ENCODE measurements at regions not wholly inside any gene's neighbourhood (a gene's known extent, or its start where the extent isn't known, plus 50 kb on each side); places are given as distances from the start of the nearest gene placed in this dataset.

GRCh38 chr9:134214386-134214765 is 50.0 kb upstream of the RNU6ATAC start:
- DNase-seq (ENCODE audit: low read depth in 1 of 2, low spot score in 1 of 2), result no peak

- no peak for DNase-seq (ENCODE audit: low read depth in 1 of 2, low spot score in 1 of 2)
Observed at GRCh38 chr9:134214766-134215419, 50.5 kb upstream of the RNU6ATAC start.

- no peak for DNase-seq (ENCODE audit: low read depth in 1 of 2, low spot score in 1 of 2)
Observed at GRCh38 chr9:134215420-134215698, 51.0 kb upstream of the RNU6ATAC start.

GRCh38 chr9:134215699-134216448 is 51.5 kb upstream of the RNU6ATAC start:
- no peak for DNase-seq (ENCODE audit: low read depth in 1 of 2, low spot score in 1 of 2)

- no peak for DNase-seq (ENCODE audit: low read depth in 1 of 2, low spot score in 1 of 2)
Observed at GRCh38 chr9:134216449-134216951, 52.1 kb upstream of the RNU6ATAC start.

GRCh38 chr9:134216961-134217360 is 52.6 kb upstream of the RNU6ATAC start:
- DNase-seq (ENCODE audit: low read depth in 1 of 2, low spot score in 1 of 2), result no peak

- DNase-seq (ENCODE audit: low read depth in 1 of 2, low spot score in 1 of 2), result no peak
Observed at GRCh38 chr9:134217431-134218210, 53.3 kb upstream of the RNU6ATAC start.

GRCh38 chr9:134218230-134218629 is 53.9 kb upstream of the RNU6ATAC start:
- DNase-seq (ENCODE audit: low read depth in 1 of 2, low spot score in 1 of 2), result no peak

GRCh38 chr9:134219646-134220060 is 55.3 kb upstream of the RNU6ATAC start:
- no peak for DNase-seq (ENCODE audit: low read depth in 1 of 2, low spot score in 1 of 2)

GRCh38 chr9:134220311-134220710 is 55.9 kb upstream of the RNU6ATAC start:
- DNase-seq (ENCODE audit: low read depth in 1 of 2, low spot score in 1 of 2), result no peak

- DNase-seq (ENCODE audit: low read depth in 1 of 2, low spot score in 1 of 2), result no peak
Observed at GRCh38 chr9:134221273-134222017, 57.1 kb upstream of the RNU6ATAC start.

GRCh38 chr9:134222018-134222573 is 57.7 kb upstream of the RNU6ATAC start:
- DNase-seq (ENCODE audit: low read depth in 1 of 2, low spot score in 1 of 2), result no peak

- no peak for DNase-seq (ENCODE audit: low read depth in 1 of 2, low spot score in 1 of 2)
Observed at GRCh38 chr9:134223091-134223490, 58.7 kb upstream of the RNU6ATAC start.

- no peak for DNase-seq (ENCODE audit: low read depth in 1 of 2, low spot score in 1 of 2)
Observed at GRCh38 chr9:134223591-134224122, 59.3 kb upstream of the RNU6ATAC start.

GRCh38 chr9:134224127-134224526 is 59.8 kb upstream of the RNU6ATAC start:
- no peak for DNase-seq (ENCODE audit: low read depth in 1 of 2, low spot score in 1 of 2)

- no peak for DNase-seq (ENCODE audit: low read depth in 1 of 2, low spot score in 1 of 2)
Observed at GRCh38 chr9:134224567-134225093, 60.3 kb upstream of the RNU6ATAC start.

GRCh38 chr9:134225186-134225585 is 60.8 kb upstream of the RNU6ATAC start:
- DNase-seq (ENCODE audit: low read depth in 1 of 2, low spot score in 1 of 2), result no peak

- no peak for DNase-seq (ENCODE audit: low read depth in 1 of 2, low spot score in 1 of 2)
Observed at GRCh38 chr9:134225816-134226215, 61.5 kb upstream of the RNU6ATAC start.

- no peak for DNase-seq (ENCODE audit: low read depth in 1 of 2, low spot score in 1 of 2)
Observed at GRCh38 chr9:134226221-134226930, 62.0 kb upstream of the RNU6ATAC start.

Data from activated CD4-positive, alpha-beta T cell treated with anti-CD3 and anti-CD28 coated beads, Interleukin-2, amount 50 U/mL, for 24 hours (primary cell).